ENCODE measurements at regions not wholly inside any gene's neighbourhood (a gene's known extent, or its start where the extent isn't known, plus 50 kb on each side); places are given as distances from the start of the nearest gene placed in this dataset.

- H3K36me3 ChIP-seq (ENCODE audit: insufficient read depth), result no peaks in the 10 kb centered on the region
- Mint-ChIP-seq H3K27me3 (ENCODE audit: insufficient read depth, low read depth, poor library complexity) (no peaks in the 10 kb centered on the region), H3K9me3 (peaks cover 94% of the 10 kb centered on the region), H3K4me1 (no peaks in the 10 kb centered on the region; the same call in 2 of the 3 replicates), H3K4me3 (no peak overlapping the region), H3K36me3 (ENCODE audit: low read depth) (peaks cover 50% of the 10 kb centered on the region), H3K27ac (no peak overlapping the region)
- H3K79me2 ChIP-seq (replicated peaks; ENCODE audit: insufficient read depth), result no peaks in the 10 kb centered on the region
- H2AFZ ChIP-seq, result no peak overlapping the region
- H3K9me2 ChIP-seq (ENCODE audit: insufficient read depth), result no peaks in the 10 kb centered on the region
- H3K27ac ChIP-seq (ENCODE audit: low read depth), result no peak overlapping the region
- DNase-seq (ENCODE audit: low spot score), result no peak
- no peaks in the 10 kb centered on the region for H4K20me1 ChIP-seq (replicated peaks; ENCODE audit: insufficient read depth)
- H3K27me3 ChIP-seq (ENCODE audit: insufficient read depth), result no peaks in the 10 kb centered on the region
- no peak overlapping the region for H3K4me3 ChIP-seq
- no peak for TF ChIP-seq ZNF331 (CRISPR knock-in tag; IDR thresholded peaks at IDR 0.05; ENCODE audit: low read depth)
- TF ChIP-seq JUNB (IDR thresholded peaks at IDR 0.05; ENCODE audit: unreplicated experiment), result no peak
- no peak for TF ChIP-seq POLR2AphosphoS5 (IDR thresholded peaks at IDR 0.05; ENCODE audit: low read depth)
- no peak for TF ChIP-seq STAT1 (IDR thresholded peaks at IDR 0.05; ENCODE audit: unreplicated experiment)
- no peak for TF ChIP-seq EZH2phosphoT487 (IDR thresholded peaks at IDR 0.05; ENCODE audit: unreplicated experiment)
- no peak for TF ChIP-seq REST (IDR thresholded peaks at IDR 0.05; ENCODE audit: unreplicated experiment)
- TF ChIP-seq NANOG (IDR thresholded peaks at IDR 0.05; ENCODE audit: borderline replicate concordance), result no peak
- TF ChIP-seq ZNF462 (CRISPR knock-in tag; IDR thresholded peaks at IDR 0.05), result no peak
- no peak for TF ChIP-seq ZNF114 (CRISPR knock-in tag; IDR thresholded peaks at IDR 0.05)
- no peak for TF ChIP-seq CREB1 (CRISPR knock-in tag; IDR thresholded peaks at IDR 0.05; ENCODE audit: low read depth)
- TF ChIP-seq EZH2 (IDR thresholded peaks at IDR 0.05; ENCODE audit: low read depth, unreplicated experiment), result no peak
- no peak for ATAC-seq
- no peaks in the 10 kb centered on the region for H3F3A ChIP-seq (replicated peaks; ENCODE audit: low read depth)
- H3K4me1 ChIP-seq (ENCODE audit: insufficient read depth), result no peaks in the 10 kb centered on the region
- H3K4me2 ChIP-seq, result no peak overlapping the region
These were observed 73.3 kb downstream of the CRLF2 start for GRCh38 chrX:1139185-1139500.

Measured in GM23338 (cell line).